Neural progenitor cell (in vitro differentiated cells): ENCODE measurements at regions not wholly inside any gene's neighbourhood (a gene's known extent, or its start where the extent isn't known, plus 50 kb on each side); places are given as distances from the start of the nearest gene placed in this dataset.

Experiments
- DNase-seq: peaks from one replicate; pipeline ENCODE4 v3.0.0-alpha.2; 2016; ENCODE audit warnings: low spot score
- H2AFZ ChIP-seq: fragments of 200-600 bp; sonication (generic); replicated peaks from 2 replicates; pipeline ENCODE4 v1.6.1; 2016; ENCODE audit warnings: antibody characterized with exemption
- H3F3A ChIP-seq: fragments of 200-600 bp; sonication (generic); 2 replicates; pipeline ENCODE4 v1.6.1; 2016; ENCODE audit warnings: antibody characterized with exemption, low read depth
- H3K27ac ChIP-seq: fragments of 200-600 bp; sonication (generic); 2 replicates; pipeline ENCODE4 v1.5.1; 2016; ENCODE audit warnings: mild to moderate bottlenecking
- H3K27me3 ChIP-seq: fragments of 200-600 bp; sonication (generic); 2 replicates; pipeline ENCODE4 v1.6.1; 2016; ENCODE audit warnings: mild to moderate bottlenecking, moderate library complexity
- H3K36me3 ChIP-seq: fragments of 200-600 bp; sonication (generic); 2 replicates; pipeline ENCODE4 v1.5.1; 2016
- H3K4me1 ChIP-seq: fragments of 200-600 bp; sonication (generic); 2 replicates; pipeline ENCODE4 v1.6.1; 2016; ENCODE audit warnings: mixed run types
- H3K4me2 ChIP-seq: fragments of 200-600 bp; sonication (generic); 2 replicates; pipeline ENCODE4 v1.6.1; 2016
- H3K4me3 ChIP-seq: fragments of 200-600 bp; sonication (generic); 2 replicates; pipeline ENCODE4 v1.5.1; 2016
- H3K79me2 ChIP-seq: fragments of 200-600 bp; sonication (generic); 2 replicates; pipeline ENCODE4 v1.6.1; 2016; ENCODE audit warnings: low read depth
- H3K9ac ChIP-seq: fragments of 200-600 bp; sonication (generic); 2 replicates; pipeline ENCODE4 v1.6.1; 2016
- H3K9me3 ChIP-seq: fragments of 200-600 bp; sonication (generic); 2 replicates; pipeline ENCODE4 v1.5.1; 2016; ENCODE audit warnings: low read depth
- H4K20me1 ChIP-seq: fragments of 200-600 bp; sonication (generic); 2 replicates; pipeline ENCODE4 v1.6.1; 2016; ENCODE audit warnings: low read depth
- H3K27ac Mint-ChIP-seq: 3 replicates; pipeline ENCODE4 v1.8.0; 2021; ENCODE audit warnings: mixed read lengths
- H3K27me3 Mint-ChIP-seq: 2 replicates; pipeline ENCODE4 v1.8.0; 2022; ENCODE audit warnings: low read depth, mild to moderate bottlenecking, inconsistent platforms, moderate library complexity, mixed read lengths; ENCODE audit not compliant: insufficient read depth
- H3K36me3 Mint-ChIP-seq: 3 replicates; pipeline ENCODE4 v1.8.0; 2021; ENCODE audit warnings: mixed read lengths
- H3K4me1 Mint-ChIP-seq: 3 replicates; pipeline ENCODE4 v1.8.0; 2021; ENCODE audit warnings: mixed read lengths
- H3K4me3 Mint-ChIP-seq: 3 replicates; pipeline ENCODE4 v1.8.0; 2021; ENCODE audit warnings: mild to moderate bottlenecking, moderate library complexity, mixed read lengths
- H3K9me3 Mint-ChIP-seq: 3 replicates; pipeline ENCODE4 v1.8.0; 2020; ENCODE audit warnings: mixed read lengths
- CTCF ChIP-seq: fragments of 200-600 bp; sonication (generic); IDR thresholded peaks from 2 replicates; pipeline ENCODE4 v1.5.1; 2017; ENCODE audit warnings: antibody characterized with exemption, mild to moderate bottlenecking
- EZH2 ChIP-seq: fragments of 200-600 bp; sonication (generic); IDR thresholded peaks from 2 replicates; pipeline ENCODE4 v1.6.1; 2017; ENCODE audit warnings: antibody characterized with exemption, mild to moderate bottlenecking, moderate library complexity
- EZH2phosphoT487 ChIP-seq: fragments of 200-600 bp; sonication (generic); IDR thresholded peaks from 2 replicates; pipeline ENCODE4 v1.6.1; 2017; ENCODE audit warnings: antibody characterized with exemption

GRCh38 chr1:37243368-37244082 lies 209.2 kb upstream of the GRIK3 start:
- Histone ChIP-seq H3K4me3 (peak overlapping the region; percentile 7), H4K20me1 (no peaks in the 10 kb centered on the region), H3K9ac (no peak overlapping the region), H3K79me2 (no peaks in the 10 kb centered on the region), H3K4me2 (peak overlapping the region; percentile 57), H3K27me3 (no peaks in the 10 kb centered on the region), H3F3A (peaks cover 13% of the 10 kb centered on the region), H3K36me3 (no peaks in the 10 kb centered on the region), H3K27ac (peak overlapping the region; percentile 58), H3K9me3 (no peaks in the 10 kb centered on the region), H2AFZ (no peak overlapping the region), H3K4me1 (peaks cover 27% of the 10 kb centered on the region)
- DNase-seq = peak; percentile 52
- Mint-ChIP-seq H3K27me3 (peaks cover 15% of the 10 kb centered on the region), H3K4me1 (peaks cover 19% of the 10 kb centered on the region), H3K4me3 (no peak overlapping the region), H3K9me3 (no peaks in the 10 kb centered on the region), H3K36me3 (no peaks in the 10 kb centered on the region), H3K27ac (no peak overlapping the region)
- TF ChIP-seq EZH2phosphoT487 = no peak
- no peak for TF ChIP-seq CTCF
- no peak for TF ChIP-seq EZH2

GRCh38 chr1:37244083-37244480 lies 209.8 kb upstream of the GRIK3 start:
- DNase-seq = no peak
- peaks cover 27% of the 10 kb centered on the region for H3K4me1 ChIP-seq
- no peaks in the 10 kb centered on the region for H3K36me3 Mint-ChIP-seq
- no peak overlapping the region for H2AFZ ChIP-seq
- peak overlapping the region; percentile 57 for H3K4me2 ChIP-seq
- no peaks in the 10 kb centered on the region for H3K79me2 ChIP-seq
- H3K36me3 ChIP-seq = no peaks in the 10 kb centered on the region
- peaks cover 19% of the 10 kb centered on the region for H3K4me1 Mint-ChIP-seq
- no peaks in the 10 kb centered on the region for H4K20me1 ChIP-seq
- no peak overlapping the region for H3K27ac ChIP-seq
- TF ChIP-seq EZH2phosphoT487 (no peak), CTCF (no peak), EZH2 (no peak)
- no peak overlapping the region for H3K9ac ChIP-seq
- no peaks in the 10 kb centered on the region for H3K9me3 Mint-ChIP-seq
- no peaks in the 10 kb centered on the region for H3K27me3 ChIP-seq
- peaks cover 13% of the 10 kb centered on the region for H3F3A ChIP-seq
- no peak overlapping the region for H3K27ac Mint-ChIP-seq
- peaks cover 15% of the 10 kb centered on the region for H3K27me3 Mint-ChIP-seq
- no peak overlapping the region for H3K4me3 Mint-ChIP-seq
- H3K4me3 ChIP-seq = no peak overlapping the region
- H3K9me3 ChIP-seq = no peaks in the 10 kb centered on the region

DNA sequence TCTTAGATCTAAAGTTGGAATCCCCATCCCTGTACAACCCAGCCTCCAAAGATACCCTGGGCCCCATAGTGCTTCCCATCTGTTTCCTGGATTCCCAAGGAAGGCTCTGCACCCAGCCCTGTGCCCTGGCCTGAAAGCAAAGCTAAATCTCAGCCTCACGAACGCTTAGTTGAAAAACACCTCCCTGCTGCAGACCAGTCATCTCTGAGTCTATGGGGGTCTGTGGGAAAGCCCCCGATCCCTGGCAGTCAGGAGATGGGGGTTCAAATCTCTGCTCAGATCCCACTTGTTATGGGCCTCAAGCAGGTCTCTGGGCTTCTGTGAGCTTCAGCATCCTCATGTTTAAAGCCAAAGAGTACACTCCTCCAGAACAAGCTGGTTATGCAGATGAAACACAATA lies 210.5 kb upstream of the GRIK3 start:
- Histone ChIP-seq H3K36me3 (no peaks in the 10 kb centered on the region), H3F3A (peaks cover 13% of the 10 kb centered on the region), H4K20me1 (no peaks in the 10 kb centered on the region), H3K4me3 (no peak overlapping the region), H3K4me2 (no peak overlapping the region), H3K9ac (no peak overlapping the region), H3K27me3 (no peaks in the 10 kb centered on the region), H2AFZ (no peak overlapping the region), H3K9me3 (no peaks in the 10 kb centered on the region), H3K4me1 (peaks cover 27% of the 10 kb centered on the region), H3K27ac (no peak overlapping the region), H3K79me2 (no peaks in the 10 kb centered on the region)
- Mint-ChIP-seq H3K27ac (no peak overlapping the region), H3K27me3 (peaks cover 10% of the 10 kb centered on the region), H3K36me3 (no peaks in the 10 kb centered on the region), H3K9me3 (no peaks in the 10 kb centered on the region), H3K4me3 (no peak overlapping the region), H3K4me1 (peaks cover 13% of the 10 kb centered on the region)
- TF ChIP-seq CTCF (no peak), EZH2 (no peak), EZH2phosphoT487 (no peak)
- DNase-seq = no peak
